ENCODE measurements at regions not wholly inside any gene's neighbourhood (a gene's known extent, or its start where the extent isn't known, plus 50 kb on each side); places are given as distances from the start of the nearest gene placed in this dataset.
"Not testable (repeated sequence)": the region's sequence is repeated elsewhere in the genome, so short reads cannot be mapped to it uniquely, and the experiment has no call there.

DNA sequence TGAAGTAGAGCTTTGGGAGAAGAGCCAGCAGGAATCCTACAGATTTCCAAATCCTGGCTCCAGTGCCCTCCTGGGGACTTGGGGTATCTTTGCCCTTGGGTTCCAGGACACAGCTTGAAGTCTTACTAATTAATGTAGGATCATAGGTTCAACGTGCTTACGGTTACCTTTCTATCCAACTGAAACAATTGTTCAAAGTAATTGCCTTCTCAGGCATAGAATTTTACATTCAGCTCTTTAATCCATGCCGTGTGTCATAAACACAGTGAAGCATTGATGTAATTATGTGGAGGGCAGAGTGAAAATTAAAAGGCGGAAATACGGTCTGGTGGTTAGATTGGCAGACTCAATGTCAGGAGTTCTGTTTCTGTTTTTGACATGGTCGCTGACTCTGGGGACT lies 170.4 kb downstream of the COG6 start:
- no peak overlapping the region for H3K4me3 Mint-ChIP-seq
- no peaks in the 10 kb centered on the region for H3K36me3 Mint-ChIP-seq (ENCODE audit: low read depth)
- DNase-seq, result no peak
- H3K27me3 Mint-ChIP-seq, result peaks cover 10% of the 10 kb centered on the region
- H3K27ac Mint-ChIP-seq, result no peak overlapping the region
- H3K4me1 Mint-ChIP-seq, result peaks cover 24% of the 10 kb centered on the region
- no peak for ATAC-seq
- peaks cover 15% of the 10 kb centered on the region for H3K9me3 Mint-ChIP-seq

DNA sequence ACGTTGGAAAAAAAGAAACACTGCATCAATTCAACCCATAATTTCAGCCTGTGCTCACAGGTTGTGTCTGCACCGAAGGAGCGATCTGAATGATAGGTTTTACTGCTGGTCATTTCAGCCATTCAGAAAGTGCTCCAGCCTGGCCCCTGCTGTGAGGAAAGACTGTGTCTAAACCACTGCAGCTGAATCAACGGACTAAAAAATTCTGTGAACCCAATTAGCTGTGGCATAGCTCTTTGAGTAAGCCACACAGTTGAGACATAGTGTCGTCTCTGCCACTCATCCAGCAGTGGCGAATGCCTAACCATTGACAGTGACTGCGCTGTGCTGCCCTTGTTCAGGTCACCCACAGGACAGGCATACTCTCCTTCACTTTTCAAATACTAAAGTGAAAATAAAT lies 179.8 kb downstream of the COG6 start:
- H3K27ac Mint-ChIP-seq, result no peak overlapping the region
- ATAC-seq (no peak), DNase-seq (no peak)
- no peaks in the 10 kb centered on the region for H3K36me3 Mint-ChIP-seq (ENCODE audit: low read depth)
- peaks cover 6% of the 10 kb centered on the region for H3K27me3 Mint-ChIP-seq
- H3K4me1 Mint-ChIP-seq, result no peaks in the 10 kb centered on the region
- H3K4me3 Mint-ChIP-seq, result no peak overlapping the region
- H3K9me3 Mint-ChIP-seq, result no peaks in the 10 kb centered on the region

DNA sequence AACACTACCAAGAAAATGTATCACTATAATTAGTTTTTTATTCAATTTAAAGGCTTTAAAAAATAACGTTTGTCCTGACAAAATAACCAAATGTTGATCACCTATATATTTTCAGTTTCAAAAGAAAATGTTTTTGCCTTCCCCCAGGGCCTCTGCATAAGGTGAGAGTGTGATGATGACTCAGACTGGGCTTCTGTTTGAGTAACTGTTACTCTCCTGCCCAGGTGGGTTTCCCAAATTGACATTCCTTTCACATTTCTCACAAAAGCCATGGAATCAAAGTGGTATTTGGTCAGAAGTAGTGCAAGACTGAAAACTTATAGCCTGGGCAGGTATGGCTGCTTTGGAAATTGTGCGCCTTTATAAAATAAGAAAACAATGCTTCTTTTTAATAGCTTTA lies 180.6 kb downstream of the COG6 start:
- H3K27ac Mint-ChIP-seq, result no peak overlapping the region
- H3K9me3 Mint-ChIP-seq, result no peaks in the 10 kb centered on the region
- no peak for ATAC-seq
- H3K36me3 Mint-ChIP-seq (ENCODE audit: low read depth), result no peaks in the 10 kb centered on the region
- H3K4me3 Mint-ChIP-seq, result no peak overlapping the region
- peaks cover 3% of the 10 kb centered on the region for H3K27me3 Mint-ChIP-seq
- DNase-seq, result no peak
- no peaks in the 10 kb centered on the region for H3K4me1 Mint-ChIP-seq

DNA sequence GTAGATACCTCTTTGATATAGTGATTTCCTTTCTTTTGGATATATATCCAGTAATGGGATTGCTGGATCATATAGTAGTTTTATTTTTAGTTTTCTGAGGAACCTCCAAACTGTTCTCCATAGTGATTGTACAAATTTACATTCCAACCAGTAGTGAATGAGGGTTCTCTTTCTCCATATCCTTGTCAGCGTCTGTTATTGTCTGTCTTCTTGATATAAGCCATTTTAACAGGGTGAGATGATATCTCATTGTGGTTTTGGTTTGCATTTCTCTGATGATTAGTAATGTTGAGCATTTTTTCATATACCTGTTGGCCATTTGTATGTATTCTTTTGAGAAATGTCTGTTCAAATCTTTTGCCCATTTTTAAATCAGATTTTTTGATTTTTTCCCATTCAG lies 182.4 kb downstream of the COG6 start:
- not testable (repeated sequence) for DNase-seq; ATAC-seq; H3K4me3 Mint-ChIP-seq; H3K27me3 Mint-ChIP-seq; H3K4me1 Mint-ChIP-seq; H3K9me3 Mint-ChIP-seq; H3K27ac Mint-ChIP-seq; H3K36me3 Mint-ChIP-seq (ENCODE audit: low read depth)

DNA sequence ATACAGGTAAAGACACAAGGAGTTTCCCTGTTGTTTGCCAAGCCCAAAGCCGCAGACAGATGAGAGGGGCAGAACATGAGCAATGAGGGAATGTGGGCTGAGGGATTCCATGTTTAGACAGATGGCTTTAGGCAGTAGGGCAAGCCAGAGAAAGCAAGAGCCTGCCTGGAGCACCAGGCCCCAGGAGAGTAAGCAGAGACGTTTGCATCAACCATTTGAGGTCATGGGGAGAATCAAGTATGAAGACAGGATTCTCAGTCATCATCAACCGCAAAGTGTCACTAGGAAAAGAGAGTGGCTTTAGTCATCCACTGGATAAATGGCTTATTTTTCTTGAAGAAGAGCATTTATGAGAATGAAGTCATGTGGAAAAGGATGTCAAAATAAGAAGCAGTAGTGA lies 184.7 kb downstream of the COG6 start:
- DNase-seq (no peak), ATAC-seq (no peak)
- Mint-ChIP-seq H3K9me3 (no peaks in the 10 kb centered on the region), H3K36me3 (ENCODE audit: low read depth) (no peaks in the 10 kb centered on the region), H3K27me3 (peaks cover 2% of the 10 kb centered on the region), H3K4me3 (no peak overlapping the region), H3K27ac (no peak overlapping the region), H3K4me1 (no peaks in the 10 kb centered on the region)

DNA sequence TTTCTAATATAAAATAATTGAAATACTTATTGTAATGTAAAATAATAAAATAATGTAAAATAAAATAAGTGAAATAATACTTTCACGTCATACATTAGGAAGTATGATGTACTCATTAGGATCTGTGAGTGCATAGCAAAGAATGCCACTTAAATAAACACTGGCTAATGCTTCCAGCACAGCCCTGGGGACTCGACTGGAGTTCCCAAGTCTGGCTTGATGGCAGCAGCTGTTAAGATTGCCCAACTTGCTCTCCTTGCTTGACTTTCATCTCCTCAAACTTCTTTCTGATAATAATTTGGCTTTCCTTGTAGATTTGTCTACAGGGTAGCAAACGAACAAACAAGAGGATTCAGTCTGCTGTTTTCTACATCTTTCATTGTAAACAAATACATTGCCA lies 191.9 kb downstream of the COG6 start:
- Mint-ChIP-seq H3K4me1 (no peaks in the 10 kb centered on the region), H3K9me3 (peaks cover 10% of the 10 kb centered on the region), H3K27ac (no peak overlapping the region), H3K36me3 (ENCODE audit: low read depth) (peaks cover 2% of the 10 kb centered on the region), H3K4me3 (no peak overlapping the region), H3K27me3 (peaks cover 4% of the 10 kb centered on the region)
- no peak for ATAC-seq
- no peak for DNase-seq

DNA sequence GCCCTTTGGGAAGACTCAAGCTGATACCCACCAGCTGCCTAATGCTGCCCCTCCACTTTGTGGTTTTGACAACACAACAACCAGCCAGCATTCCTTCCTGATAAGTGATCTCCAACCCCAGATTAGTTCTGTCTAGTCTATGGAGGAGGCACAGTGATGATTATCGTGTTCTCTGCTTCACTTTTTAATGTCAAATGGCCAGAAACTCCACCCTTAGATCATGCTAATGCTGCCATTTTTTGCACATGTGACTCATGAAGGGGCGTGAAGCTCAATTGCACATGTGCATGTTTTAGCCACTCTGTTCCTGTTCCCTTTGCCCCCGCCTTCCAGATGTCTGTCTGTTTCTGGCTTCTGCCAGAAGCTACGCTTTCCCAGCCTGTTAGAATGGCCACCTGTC lies 199.8 kb downstream of the COG6 start:
- Mint-ChIP-seq H3K9me3 (peaks cover 18% of the 10 kb centered on the region), H3K36me3 (ENCODE audit: low read depth) (peaks cover 5% of the 10 kb centered on the region), H3K4me3 (no peak overlapping the region), H3K27ac (no peak overlapping the region), H3K27me3 (peaks cover 19% of the 10 kb centered on the region), H3K4me1 (peaks cover 3% of the 10 kb centered on the region)
- ATAC-seq (no peak), DNase-seq (no peak)

DNA sequence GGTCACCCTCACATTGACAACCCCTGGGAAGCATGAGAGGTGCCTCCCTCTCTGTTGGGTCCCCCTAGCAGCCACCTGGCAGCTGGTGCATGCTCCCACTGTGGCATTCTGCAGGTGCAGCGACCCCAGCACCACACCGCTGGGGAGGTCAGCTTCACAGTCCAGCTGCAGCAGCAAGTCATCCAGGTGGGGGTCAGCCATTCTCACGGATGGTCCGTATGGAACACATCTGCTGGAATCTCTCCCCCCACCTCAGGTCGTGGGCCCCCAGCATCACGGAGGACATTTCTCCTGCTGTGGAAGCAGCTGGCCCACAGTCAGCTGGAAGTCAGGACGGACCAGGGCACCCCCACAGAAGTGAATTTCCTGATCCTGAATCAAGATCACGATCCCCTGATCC lies 201.3 kb downstream of the COG6 start:
- Mint-ChIP-seq H3K9me3 (peaks cover 18% of the 10 kb centered on the region), H3K36me3 (ENCODE audit: low read depth) (peaks cover 6% of the 10 kb centered on the region), H3K27ac (no peak overlapping the region), H3K27me3 (peaks cover 18% of the 10 kb centered on the region), H3K4me3 (no peak overlapping the region), H3K4me1 (peaks cover 3% of the 10 kb centered on the region)
- DNase-seq (no peak), ATAC-seq (no peak)

DNA sequence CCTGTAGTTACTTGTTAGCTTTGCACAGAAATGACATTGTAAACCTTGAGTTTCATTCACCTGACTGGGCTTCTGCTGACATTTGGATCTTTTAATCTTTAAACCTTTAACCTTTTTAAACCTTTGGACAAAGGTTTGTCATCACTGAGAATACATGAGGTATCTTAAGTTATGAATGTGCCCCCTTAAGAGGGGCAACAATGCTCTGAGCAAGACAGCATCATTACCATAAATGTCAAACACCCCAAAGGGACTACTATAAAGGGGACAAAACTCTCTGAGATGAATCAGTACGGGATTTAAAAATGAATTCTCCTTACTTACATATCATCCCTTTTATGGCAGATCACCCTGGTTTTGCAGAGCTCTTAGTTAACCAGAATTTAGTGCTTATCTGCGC lies 203.3 kb downstream of the COG6 start:
- Mint-ChIP-seq H3K27me3 (peaks cover 18% of the 10 kb centered on the region), H3K9me3 (peaks cover 9% of the 10 kb centered on the region), H3K4me1 (peaks cover 3% of the 10 kb centered on the region)

DNA sequence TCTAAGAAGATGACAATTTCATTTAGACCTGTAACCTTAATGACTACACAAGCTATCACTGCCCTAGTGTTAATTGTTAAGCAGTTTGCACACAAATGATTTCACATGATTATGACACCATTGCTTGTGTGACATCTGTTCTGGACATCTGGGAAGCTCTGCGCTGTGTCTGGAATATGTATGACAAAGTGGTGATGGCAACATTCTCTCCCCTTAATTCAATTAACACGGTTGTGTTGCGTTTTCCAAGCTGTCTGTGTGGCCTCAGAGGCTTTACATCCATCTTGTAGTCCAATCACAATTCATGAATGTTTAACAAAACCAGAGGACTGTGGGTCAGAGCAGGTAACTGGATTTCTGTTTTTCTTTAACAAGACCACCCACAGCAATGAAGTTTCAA lies 204.4 kb downstream of the COG6 start:
- no peak for DNase-seq
- Mint-ChIP-seq H3K4me1 (peaks cover 3% of the 10 kb centered on the region), H3K9me3 (peaks cover 5% of the 10 kb centered on the region), H3K4me3 (no peak overlapping the region), H3K27ac (no peak overlapping the region), H3K36me3 (ENCODE audit: low read depth) (peaks cover 3% of the 10 kb centered on the region), H3K27me3 (peaks cover 16% of the 10 kb centered on the region)
- ATAC-seq, result no peak

More for the DNA sequence above, 203.3 kb downstream of the COG6 start:
- no peak overlapping the region for H3K27ac Mint-ChIP-seq
- ATAC-seq, result peak; percentile 77
- DNase-seq, result no peak
- peaks cover 3% of the 10 kb centered on the region for H3K36me3 Mint-ChIP-seq (ENCODE audit: low read depth)
- no peak overlapping the region for H3K4me3 Mint-ChIP-seq

DNA sequence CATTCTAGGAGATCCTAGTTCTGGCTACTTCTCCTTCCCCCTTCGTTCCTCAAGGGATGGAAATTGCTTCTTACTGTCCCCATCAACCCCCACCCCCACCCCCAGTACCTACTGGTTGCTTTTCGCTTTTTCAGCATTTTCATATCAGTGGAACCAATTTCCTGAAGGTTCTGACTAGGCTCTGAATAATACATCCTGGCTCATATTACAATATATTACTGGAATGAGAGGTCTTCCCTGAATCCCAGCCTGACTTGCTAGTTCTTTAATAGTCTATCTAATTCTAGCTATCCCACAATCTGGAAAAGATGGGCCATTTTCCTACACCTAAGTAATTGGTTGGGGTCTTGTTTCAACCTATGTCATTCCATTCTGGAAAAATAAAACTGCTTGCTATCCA lies 207.4 kb downstream of the COG6 start:
- H3K27ac Mint-ChIP-seq, result no peak overlapping the region
- DNase-seq, result no peak
- H3K4me3 Mint-ChIP-seq, result no peak overlapping the region
- peaks cover 8% of the 10 kb centered on the region for H3K4me1 Mint-ChIP-seq
- peaks cover 10% of the 10 kb centered on the region for H3K27me3 Mint-ChIP-seq
- H3K36me3 Mint-ChIP-seq (ENCODE audit: low read depth), result peaks cover 3% of the 10 kb centered on the region
- ATAC-seq, result no peak
- peaks cover 9% of the 10 kb centered on the region for H3K9me3 Mint-ChIP-seq

DNA sequence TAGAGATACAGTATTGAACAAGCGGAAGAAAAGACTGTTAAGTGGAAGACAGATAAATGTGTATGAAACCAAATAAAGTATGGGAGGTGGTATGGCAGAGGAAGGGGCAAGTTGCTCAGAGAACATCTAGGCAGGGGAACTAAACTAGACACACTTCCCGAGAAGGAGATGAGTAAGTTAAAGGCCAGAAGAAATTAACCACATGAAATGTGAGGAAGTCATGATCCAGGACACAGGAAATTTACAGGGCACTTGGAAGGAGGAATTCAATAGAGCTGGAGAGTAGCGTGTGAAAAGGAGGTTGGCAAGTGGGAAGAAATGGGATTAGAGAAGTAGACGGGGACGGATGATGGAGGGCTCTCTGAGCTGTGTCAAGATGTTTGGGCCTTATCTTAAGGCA lies 208.8 kb downstream of the COG6 start:
- no peak overlapping the region for H3K27ac Mint-ChIP-seq
- H3K36me3 Mint-ChIP-seq (ENCODE audit: low read depth), result peaks cover 3% of the 10 kb centered on the region
- H3K9me3 Mint-ChIP-seq, result peaks cover 9% of the 10 kb centered on the region
- peaks cover 13% of the 10 kb centered on the region for H3K27me3 Mint-ChIP-seq
- no peak for ATAC-seq
- H3K4me3 Mint-ChIP-seq, result no peak overlapping the region
- H3K4me1 Mint-ChIP-seq, result peaks cover 8% of the 10 kb centered on the region
- DNase-seq, result no peak

DNA sequence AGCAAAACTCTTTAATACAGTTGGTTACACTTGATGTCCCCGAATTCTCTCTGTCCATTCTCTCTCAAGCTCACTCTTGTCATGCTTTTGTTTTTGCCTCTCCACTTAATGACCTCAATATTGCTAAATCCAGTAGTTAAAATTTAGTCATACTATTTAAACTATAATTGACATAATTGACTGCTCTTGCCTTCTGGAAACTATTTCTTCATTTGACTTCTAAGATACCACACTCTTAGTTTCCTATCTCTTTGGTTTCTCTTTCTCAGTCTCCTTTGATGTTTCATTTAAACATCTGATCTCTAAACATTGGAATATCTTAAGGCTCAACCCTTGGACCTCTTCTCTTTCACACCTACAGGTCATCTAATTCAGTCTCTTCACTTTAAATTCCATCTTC lies 211.3 kb downstream of the COG6 start:
- Mint-ChIP-seq H3K27ac (no peak overlapping the region), H3K9me3 (peaks cover 3% of the 10 kb centered on the region), H3K27me3 (peaks cover 9% of the 10 kb centered on the region), H3K36me3 (ENCODE audit: low read depth) (no peaks in the 10 kb centered on the region), H3K4me1 (peaks cover 8% of the 10 kb centered on the region), H3K4me3 (no peak overlapping the region)
- ATAC-seq, result peak; percentile 75
- DNase-seq, result no peak

DNA sequence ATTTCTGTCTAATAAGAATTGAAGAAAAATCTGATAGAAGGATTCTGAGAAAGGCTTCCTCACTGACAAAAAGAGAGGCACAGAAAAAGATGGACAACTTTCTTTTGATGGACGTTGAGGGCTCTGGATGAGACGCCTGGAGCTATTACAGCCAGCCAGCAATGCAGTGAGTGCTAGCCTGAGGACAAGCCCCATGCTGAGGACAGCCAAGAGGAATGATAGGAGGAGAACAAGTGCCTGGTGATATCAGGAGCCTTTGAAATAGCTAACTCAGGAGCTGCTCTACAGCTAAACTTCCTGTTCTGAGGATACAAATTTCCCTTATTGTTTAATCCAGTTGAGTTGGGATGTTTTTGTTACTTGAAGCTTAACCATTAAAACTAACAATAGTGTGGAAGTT lies 212.3 kb downstream of the COG6 start:
- ATAC-seq, result no peak
- peaks cover 3% of the 10 kb centered on the region for H3K9me3 Mint-ChIP-seq
- H3K4me1 Mint-ChIP-seq, result peaks cover 8% of the 10 kb centered on the region

DNA sequence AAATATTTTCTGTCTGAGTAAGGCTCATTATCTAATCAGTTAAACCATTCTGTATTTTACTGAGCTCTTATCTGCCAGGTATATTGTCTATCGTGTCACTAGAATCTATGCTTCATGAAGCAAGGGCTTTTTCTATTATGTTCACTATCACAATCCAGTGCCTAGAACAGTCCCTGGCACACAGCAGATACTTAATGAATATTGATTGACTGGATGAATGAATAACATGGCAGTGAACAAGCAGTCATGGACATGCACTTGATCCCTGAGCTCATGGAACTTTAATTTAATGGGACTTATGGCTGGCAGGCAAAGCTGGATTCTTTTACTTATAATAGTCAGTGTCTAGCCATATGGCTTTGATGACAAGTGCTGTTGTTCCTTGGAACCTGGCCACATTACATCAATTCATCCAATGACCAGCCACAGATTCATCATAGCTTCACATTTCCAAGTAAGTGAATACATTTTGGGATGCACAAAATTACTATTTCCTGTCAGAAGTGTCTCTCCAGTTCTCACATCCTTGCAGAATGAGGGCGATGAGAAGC lies 214.8 kb downstream of the COG6 start:
- Mint-ChIP-seq H3K4me1 (peaks cover 8% of the 10 kb centered on the region), H3K9me3 (peaks cover 3% of the 10 kb centered on the region), H3K27ac (no peak overlapping the region), H3K4me3 (no peak overlapping the region), H3K27me3 (peaks cover 9% of the 10 kb centered on the region), H3K36me3 (ENCODE audit: low read depth) (no peaks in the 10 kb centered on the region)
- no peak for ATAC-seq
- no peak for DNase-seq

More for the DNA sequence above, 212.3 kb downstream of the COG6 start:
- DNase-seq, result no peak
- H3K36me3 Mint-ChIP-seq (ENCODE audit: low read depth), result no peaks in the 10 kb centered on the region
- no peak overlapping the region for H3K4me3 Mint-ChIP-seq
- H3K27ac Mint-ChIP-seq, result no peak overlapping the region
- peaks cover 9% of the 10 kb centered on the region for H3K27me3 Mint-ChIP-seq
